ENCODE measurements at regions not wholly inside any gene's neighbourhood (a gene's known extent, or its start where the extent isn't known, plus 50 kb on each side); places are given as distances from the start of the nearest gene placed in this dataset.
"Not testable (repeated sequence)": the region's sequence is repeated elsewhere in the genome, so short reads cannot be mapped to it uniquely, and the experiment has no call there.

DNA sequence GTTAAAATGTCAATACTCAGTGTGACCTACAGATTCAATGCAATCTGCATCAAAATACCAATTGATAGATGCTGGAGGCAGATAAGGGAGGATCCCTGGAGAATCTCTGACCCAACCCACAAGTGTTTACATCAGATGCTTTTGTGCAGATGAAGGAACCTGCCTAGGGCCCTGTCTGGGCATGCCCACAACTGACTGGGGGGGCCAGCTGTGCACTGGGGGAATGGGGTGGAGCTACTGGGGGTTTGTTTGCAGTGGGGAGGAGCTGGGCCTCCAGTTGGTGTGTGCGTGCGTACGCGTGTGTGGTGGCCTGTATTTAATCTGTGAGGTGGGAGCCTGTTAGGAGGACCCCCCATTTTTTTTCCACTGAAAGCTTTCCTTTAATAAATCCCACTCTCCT, 244.9 kb downstream of the TRIM36 start:
- no peak for DNase-seq
- Mint-ChIP-seq H3K27me3 (no peaks in the 10 kb centered on the region), H3K9me3 (peaks cover 3% of the 10 kb centered on the region), H3K4me3 (no peak overlapping the region), H3K27ac (no peak overlapping the region), H3K4me1 (ENCODE audit: low read depth) (no peaks in the 10 kb centered on the region), H3K36me3 (ENCODE audit: low read depth) (no peaks in the 10 kb centered on the region)

DNA sequence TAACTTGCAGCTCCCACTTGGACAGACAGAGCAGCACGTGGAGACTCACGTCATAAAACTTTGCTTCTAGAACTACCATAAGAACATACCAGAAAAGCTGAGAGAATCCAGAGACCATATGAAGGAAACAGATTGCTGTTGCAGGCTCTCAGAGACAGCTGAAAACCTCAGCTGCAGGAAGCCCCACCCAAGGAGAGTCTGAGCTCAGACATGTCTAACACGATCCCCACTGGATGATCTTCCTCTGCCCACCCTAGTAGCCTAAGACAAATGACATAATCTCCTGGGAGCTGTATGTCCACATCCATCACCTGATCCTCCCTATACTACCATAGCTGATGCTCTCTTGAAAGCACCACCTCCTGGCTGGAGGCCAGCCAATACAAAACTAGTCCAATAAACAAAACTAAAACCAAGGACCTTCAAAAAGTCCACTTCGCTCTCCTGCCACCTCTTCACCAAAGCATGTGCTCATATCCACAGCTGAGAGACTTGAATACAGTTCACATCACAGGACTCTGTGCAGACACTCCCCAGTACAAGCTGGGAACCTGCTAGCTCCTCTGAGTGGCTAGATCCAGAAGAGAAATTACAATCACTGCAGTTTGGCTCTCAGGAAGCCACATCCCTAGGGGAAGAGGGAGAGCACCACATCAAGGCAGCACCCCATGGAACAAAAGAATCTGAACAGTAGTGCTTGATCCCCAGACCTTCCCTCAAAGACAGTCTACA, 257.4 kb downstream of the TRIM36 start:
- peaks cover 15% of the 10 kb centered on the region for H3K9me3 Mint-ChIP-seq

DNA sequence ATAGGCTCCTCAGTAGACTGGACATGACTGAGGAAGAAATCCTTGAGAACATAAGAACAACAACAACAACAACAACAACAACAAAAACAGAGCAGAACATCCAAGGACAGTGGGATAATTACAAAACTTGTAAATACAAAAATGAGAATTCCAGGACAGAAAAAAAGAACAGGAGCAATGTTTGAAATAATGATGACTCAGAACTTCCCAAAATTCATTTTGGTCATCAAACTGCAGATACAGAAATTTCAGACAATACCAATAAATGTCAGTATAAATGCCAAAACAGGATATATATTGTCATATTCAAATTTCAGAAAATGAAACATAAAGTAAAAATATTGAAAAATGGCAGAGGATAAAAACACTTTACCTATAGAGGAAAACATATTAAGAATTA, 259.0 kb downstream of the TRIM36 start:
- Mint-ChIP-seq H3K4me3 (no peak overlapping the region), H3K27ac (no peak overlapping the region), H3K36me3 (ENCODE audit: low read depth) (no peaks in the 10 kb centered on the region), H3K9me3 (peaks cover 19% of the 10 kb centered on the region), H3K4me1 (ENCODE audit: low read depth) (no peaks in the 10 kb centered on the region), H3K27me3 (no peaks in the 10 kb centered on the region)
- DNase-seq: no peak

More for the DNA sequence above, 257.4 kb downstream of the TRIM36 start:
- no peaks in the 10 kb centered on the region for H3K4me1 Mint-ChIP-seq (ENCODE audit: low read depth)
- no peak overlapping the region for H3K27ac Mint-ChIP-seq
- no peaks in the 10 kb centered on the region for H3K27me3 Mint-ChIP-seq
- no peak overlapping the region for H3K4me3 Mint-ChIP-seq
- H3K36me3 Mint-ChIP-seq (ENCODE audit: low read depth): no peaks in the 10 kb centered on the region
- no peak for DNase-seq

DNA sequence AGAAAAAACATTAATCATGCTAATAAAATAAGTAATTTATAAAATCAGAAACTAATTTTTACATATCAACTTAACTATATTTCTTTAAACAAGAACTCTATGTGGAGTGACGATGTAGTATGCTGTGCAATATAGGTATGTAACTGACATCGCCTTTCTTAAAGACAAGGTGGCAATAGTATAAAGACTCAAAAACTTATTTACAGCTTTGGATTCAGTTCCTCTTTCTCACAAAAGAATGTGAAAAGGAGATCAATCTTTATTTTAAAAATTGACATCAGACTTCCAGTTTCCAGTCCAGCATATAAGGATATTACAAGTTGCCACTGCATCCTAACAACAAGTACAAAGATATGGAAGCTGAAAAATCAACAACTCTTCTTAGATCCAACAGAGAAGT, 260.3 kb downstream of the TRIM36 start:
- H3K27ac Mint-ChIP-seq: no peak overlapping the region
- no peak for DNase-seq
- H3K27me3 Mint-ChIP-seq: no peaks in the 10 kb centered on the region
- no peaks in the 10 kb centered on the region for H3K36me3 Mint-ChIP-seq (ENCODE audit: low read depth)
- no peaks in the 10 kb centered on the region for H3K4me1 Mint-ChIP-seq (ENCODE audit: low read depth)
- H3K4me3 Mint-ChIP-seq: no peak overlapping the region
- peaks cover 25% of the 10 kb centered on the region for H3K9me3 Mint-ChIP-seq

DNA sequence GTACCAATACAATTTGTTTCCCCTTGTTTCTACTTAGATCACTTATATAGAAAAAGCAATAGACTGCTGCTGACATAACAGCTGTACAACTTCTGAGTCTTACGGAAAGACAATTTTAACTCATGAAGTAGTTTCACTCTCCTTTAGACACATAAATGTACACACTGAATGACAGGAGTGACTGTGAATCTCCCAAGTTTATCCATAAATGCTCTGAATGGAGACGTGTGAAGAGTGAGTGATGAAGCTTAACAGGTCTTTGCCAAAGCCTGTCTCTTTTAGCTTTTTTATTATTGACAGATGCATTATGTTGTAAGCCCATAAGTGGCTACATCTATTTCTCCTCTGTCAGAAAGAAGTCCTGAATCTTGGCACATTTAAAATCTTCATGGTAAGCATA, 265.9 kb downstream of the TRIM36 start:
- Mint-ChIP-seq H3K4me1 (ENCODE audit: low read depth) (no peaks in the 10 kb centered on the region), H3K36me3 (ENCODE audit: low read depth) (no peaks in the 10 kb centered on the region), H3K27ac (no peak overlapping the region), H3K4me3 (no peak overlapping the region), H3K9me3 (peaks cover 13% of the 10 kb centered on the region), H3K27me3 (no peaks in the 10 kb centered on the region)
- no peak for DNase-seq

DNA sequence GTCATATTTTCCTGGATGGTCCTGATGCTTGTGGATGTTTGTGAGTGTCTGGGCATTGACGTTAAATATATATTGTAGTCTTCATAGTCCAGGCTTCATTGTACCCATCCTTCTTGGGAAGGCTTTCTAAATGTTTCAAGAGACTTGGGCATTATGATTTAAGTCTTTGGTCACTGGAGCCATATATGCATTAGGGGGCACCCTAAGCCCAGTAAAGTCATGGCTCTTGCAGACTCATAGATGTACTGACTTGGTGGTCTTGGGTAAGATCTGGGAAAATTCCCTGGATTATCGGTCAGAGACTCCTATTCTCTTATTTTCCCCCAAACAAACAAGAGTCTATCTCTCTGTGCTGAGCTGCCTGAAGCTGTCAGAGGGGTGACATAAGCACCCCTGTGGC, 271.1 kb downstream of the TRIM36 start:
- Mint-ChIP-seq H3K4me1 (ENCODE audit: low read depth) (no peaks in the 10 kb centered on the region), H3K27me3 (no peaks in the 10 kb centered on the region), H3K27ac (no peak overlapping the region), H3K9me3 (peaks cover 6% of the 10 kb centered on the region), H3K36me3 (ENCODE audit: low read depth) (no peaks in the 10 kb centered on the region), H3K4me3 (no peak overlapping the region)
- DNase-seq: no peak

DNA sequence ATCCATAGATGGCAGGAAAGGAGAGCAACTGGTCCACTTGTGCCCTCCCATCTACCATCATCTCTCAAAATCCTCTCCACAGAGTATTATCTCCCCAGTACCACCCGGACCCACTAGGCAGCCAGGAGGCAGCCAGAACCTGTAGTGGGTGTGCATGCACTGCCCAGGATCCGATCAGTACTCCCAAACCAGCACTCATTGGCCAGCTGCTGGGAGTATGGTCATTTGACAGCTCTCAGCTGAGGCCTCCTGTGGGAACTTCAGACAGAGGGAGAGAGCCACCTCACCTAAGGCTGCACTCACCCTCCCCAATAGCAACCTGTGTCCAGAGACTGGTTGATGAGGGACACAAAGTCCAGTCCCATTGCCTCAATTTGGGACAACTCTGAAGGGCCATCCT, 286.0 kb downstream of the TRIM36 start:
- no peak overlapping the region for H3K27ac Mint-ChIP-seq

DNA sequence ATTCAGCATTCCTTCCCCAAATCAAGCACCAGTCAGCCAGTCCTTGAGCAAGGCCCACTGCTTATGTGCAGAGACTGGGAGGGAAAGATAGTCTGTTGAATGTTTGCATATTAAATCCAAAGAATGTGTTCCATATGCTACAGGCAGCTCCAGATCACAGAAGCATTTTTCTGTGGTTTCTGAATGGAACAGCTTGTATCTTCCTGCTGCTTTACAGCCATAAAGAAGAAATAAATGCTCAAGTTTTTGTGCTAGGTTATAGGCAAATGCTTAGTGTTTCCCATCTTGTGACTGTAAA, 310.3 kb downstream of the TRIM36 start:
- Mint-ChIP-seq H3K36me3 (ENCODE audit: low read depth) (no peaks in the 10 kb centered on the region), H3K4me3 (no peak overlapping the region), H3K4me1 (ENCODE audit: low read depth) (no peaks in the 10 kb centered on the region), H3K27me3 (no peaks in the 10 kb centered on the region), H3K27ac (no peak overlapping the region), H3K9me3 (peaks cover 3% of the 10 kb centered on the region)
- DNase-seq: no peak

More for the DNA sequence above, 286.0 kb downstream of the TRIM36 start:
- DNase-seq: no peak
- Mint-ChIP-seq H3K9me3 (peaks cover 18% of the 10 kb centered on the region), H3K4me3 (no peak overlapping the region), H3K27me3 (no peaks in the 10 kb centered on the region), H3K36me3 (ENCODE audit: low read depth) (no peaks in the 10 kb centered on the region), H3K4me1 (ENCODE audit: low read depth) (no peaks in the 10 kb centered on the region)

DNA sequence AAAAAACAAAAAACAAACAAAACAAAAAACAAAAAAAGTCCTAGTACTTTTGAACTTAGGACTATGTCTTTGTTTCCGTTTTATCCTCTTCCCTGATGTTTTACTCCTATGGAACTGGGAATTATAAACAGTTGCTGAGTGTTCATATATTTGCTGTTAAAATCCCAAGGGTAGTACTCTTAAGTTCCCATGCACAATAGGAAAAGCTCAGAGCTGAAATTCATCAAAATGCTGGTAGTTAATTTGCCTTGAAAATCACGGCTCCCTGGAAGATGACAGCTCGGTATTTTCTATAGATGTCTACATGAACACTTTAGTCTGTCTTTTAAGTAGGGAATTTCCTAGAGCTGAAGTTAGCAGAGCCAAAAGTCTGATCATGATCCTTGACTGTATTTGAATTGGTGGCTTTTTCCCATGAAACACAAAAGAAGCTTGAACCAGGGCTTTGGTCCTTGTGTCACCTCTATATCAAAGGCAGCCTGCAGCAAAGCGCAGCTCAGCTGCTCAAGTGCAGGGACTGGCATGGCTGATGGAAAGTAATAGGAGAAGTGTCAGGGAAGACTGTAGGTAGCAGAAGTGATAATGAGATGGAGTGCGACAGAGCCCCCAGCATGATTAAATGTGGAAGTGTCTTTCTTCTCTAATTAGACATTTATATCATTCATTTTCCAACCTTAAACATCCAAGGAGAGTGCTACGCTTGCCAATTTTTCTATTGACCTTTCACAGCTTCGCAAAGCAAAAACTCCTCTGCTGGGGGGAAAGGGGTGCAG, 310.9 kb downstream of the TRIM36 start:
- no peaks in the 10 kb centered on the region for H3K27me3 Mint-ChIP-seq
- no peaks in the 10 kb centered on the region for H3K4me1 Mint-ChIP-seq (ENCODE audit: low read depth)
- no peak overlapping the region for H3K4me3 Mint-ChIP-seq
- no peaks in the 10 kb centered on the region for H3K36me3 Mint-ChIP-seq (ENCODE audit: low read depth)
- DNase-seq: no peak
- H3K27ac Mint-ChIP-seq: no peak overlapping the region
- H3K9me3 Mint-ChIP-seq: peaks cover 2% of the 10 kb centered on the region

DNA sequence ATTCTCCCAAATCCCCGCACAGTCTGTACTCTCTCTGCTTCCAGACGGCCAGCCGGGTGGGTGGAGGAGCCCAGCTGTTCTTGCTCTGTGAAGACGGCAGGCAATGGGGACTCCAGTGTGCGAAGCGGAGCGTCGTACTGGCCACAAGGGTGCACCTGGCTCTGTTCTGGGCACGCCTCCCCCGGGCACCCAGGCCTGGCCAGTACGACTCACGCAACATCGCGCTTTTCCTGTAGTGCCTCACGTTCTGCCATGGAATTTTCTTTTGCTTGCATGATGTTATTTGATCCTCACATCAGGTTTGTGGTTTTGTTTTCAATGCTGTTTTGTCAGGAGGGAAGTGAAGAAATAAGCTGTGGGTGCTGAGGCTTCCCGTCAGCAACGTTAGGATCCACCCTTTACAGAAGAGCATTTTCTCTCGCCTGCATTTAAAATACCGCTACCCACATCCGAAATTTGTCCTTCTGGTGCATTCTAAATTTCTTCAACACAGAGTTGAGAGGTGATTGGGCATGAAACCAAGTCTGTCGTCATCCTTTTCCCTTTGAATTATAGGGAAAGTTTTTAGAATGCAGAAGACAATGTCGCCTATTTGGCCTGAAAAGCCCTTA, 311.7 kb downstream of the TRIM36 start:
- Mint-ChIP-seq H3K36me3 (ENCODE audit: low read depth) (no peaks in the 10 kb centered on the region), H3K9me3 (no peaks in the 10 kb centered on the region), H3K27ac (no peak overlapping the region), H3K4me1 (ENCODE audit: low read depth) (no peaks in the 10 kb centered on the region), H3K27me3 (no peaks in the 10 kb centered on the region), H3K4me3 (no peak overlapping the region)
- DNase-seq: no peak

DNA sequence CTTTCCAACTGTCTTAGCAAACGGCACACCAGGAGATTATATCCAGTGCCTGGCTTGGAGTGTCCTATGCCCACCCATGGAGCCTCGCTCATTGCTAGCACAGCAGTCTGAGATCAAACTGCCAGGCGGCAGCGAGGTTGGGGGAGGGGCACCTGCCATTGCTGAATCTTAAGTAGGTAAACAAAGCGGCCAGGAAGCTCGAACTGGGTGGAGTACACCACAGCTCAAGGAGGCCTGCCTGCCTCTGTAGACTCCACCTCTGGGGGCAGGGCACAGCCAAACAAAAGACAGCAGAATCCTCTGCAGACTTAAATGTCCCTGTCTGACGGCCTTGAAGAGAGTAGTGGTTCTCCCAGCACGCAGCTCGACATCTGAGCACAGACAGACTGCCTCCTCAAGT, 325.0 kb downstream of the TRIM36 start:
- H3K4me1 Mint-ChIP-seq (ENCODE audit: low read depth); H3K9me3 Mint-ChIP-seq; H3K27ac Mint-ChIP-seq; DNase-seq; H3K36me3 Mint-ChIP-seq (ENCODE audit: low read depth); H3K4me3 Mint-ChIP-seq; H3K27me3 Mint-ChIP-seq: not testable (repeated sequence)

DNA sequence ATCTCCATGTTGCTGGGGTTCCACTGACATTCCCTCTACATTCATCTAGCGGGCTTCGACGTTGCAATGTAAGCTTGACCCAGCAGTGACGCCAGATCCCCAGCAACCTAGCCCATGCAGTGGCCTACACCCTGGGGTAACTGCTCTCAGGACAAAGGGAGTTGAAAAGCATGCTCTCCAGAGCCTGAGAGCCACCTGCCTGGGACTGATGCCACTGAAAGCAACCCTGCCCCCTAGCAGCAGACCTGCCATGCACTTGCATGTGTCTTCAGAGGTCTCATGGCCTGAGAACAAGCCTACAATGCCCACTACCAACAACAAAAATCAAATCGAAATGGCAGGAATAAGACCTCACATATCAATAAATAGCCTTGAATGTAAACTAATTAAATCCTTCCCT, 330.3 kb downstream of the TRIM36 start:
- H3K27me3 Mint-ChIP-seq: no peaks in the 10 kb centered on the region
- H3K36me3 Mint-ChIP-seq (ENCODE audit: low read depth): no peaks in the 10 kb centered on the region
- no peak overlapping the region for H3K27ac Mint-ChIP-seq

DNA sequence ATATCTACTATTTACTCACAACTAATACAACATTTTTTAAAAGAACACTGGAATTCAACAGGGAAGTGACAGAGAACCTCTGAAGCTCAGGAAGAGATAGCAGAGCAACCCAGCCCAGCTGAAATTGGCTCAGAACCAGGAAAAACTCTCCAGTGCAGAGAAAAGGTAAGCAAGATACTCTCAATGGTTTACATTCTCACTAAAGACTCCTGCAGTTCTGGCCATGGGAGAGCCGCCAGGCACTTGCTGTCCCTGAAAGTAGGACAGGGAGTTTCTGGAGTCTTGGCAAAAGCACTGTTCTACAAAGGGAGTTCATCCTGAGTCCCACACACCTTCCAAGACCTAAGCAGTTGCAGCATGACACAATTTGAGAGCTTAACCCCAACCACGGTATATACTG, 330.8 kb downstream of the TRIM36 start:
- H3K4me3 Mint-ChIP-seq: no peak overlapping the region
- peaks cover 1% of the 10 kb centered on the region for H3K9me3 Mint-ChIP-seq
- no peak for DNase-seq
- H3K36me3 Mint-ChIP-seq (ENCODE audit: low read depth): no peaks in the 10 kb centered on the region
- no peaks in the 10 kb centered on the region for H3K27me3 Mint-ChIP-seq
- no peak overlapping the region for H3K27ac Mint-ChIP-seq
- no peaks in the 10 kb centered on the region for H3K4me1 Mint-ChIP-seq (ENCODE audit: low read depth)

More for the DNA sequence above, 330.3 kb downstream of the TRIM36 start:
- Mint-ChIP-seq H3K4me3 (no peak overlapping the region), H3K9me3 (peaks cover 5% of the 10 kb centered on the region), H3K4me1 (ENCODE audit: low read depth) (no peaks in the 10 kb centered on the region)
- no peak for DNase-seq

DNA sequence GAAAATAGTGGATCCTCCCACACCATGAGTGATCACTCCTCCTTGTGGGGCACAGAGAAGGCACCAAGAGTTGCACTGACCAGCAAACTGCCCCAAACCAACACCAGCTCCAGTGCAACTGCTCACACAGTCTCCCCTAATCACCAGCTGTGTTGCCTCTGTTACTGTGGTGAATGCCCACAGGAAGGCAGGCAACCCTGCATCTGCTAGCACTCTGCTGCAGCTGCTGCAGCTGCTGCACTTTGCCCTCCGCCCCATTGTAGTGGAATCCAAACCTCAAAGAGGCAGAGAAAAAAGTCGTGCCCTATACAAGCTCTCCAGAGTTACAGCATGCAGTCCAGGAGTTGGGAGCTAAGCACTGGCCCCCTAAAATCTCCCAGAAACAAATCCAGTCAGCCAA, 339.6 kb downstream of the TRIM36 start:
- H3K4me1 Mint-ChIP-seq (ENCODE audit: low read depth): no peaks in the 10 kb centered on the region
- no peaks in the 10 kb centered on the region for H3K36me3 Mint-ChIP-seq (ENCODE audit: low read depth)
- H3K4me3 Mint-ChIP-seq: no peak overlapping the region
- no peaks in the 10 kb centered on the region for H3K27me3 Mint-ChIP-seq
- H3K9me3 Mint-ChIP-seq: peaks cover 8% of the 10 kb centered on the region
- no peak overlapping the region for H3K27ac Mint-ChIP-seq
- no peak for DNase-seq

DNA sequence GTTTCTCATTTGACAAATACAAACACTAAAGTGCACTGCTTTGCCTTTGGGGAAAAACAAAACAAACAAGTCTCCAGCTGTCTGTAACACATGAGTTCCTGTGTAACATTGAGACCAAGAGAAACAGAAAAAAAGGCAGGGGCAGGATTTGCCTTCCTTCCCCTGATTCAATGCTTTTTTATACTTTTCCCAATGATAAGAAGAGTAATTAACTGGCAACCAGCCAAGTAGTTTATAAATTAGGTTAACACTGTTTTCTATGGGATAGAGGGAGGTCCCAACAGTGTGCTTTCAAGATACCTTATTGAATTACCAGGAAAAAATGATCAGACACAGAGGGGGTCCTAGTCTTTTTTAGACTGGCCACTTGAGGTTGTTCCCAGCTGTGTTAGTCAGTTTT, 346.8 kb downstream of the TRIM36 start:
- Mint-ChIP-seq H3K4me1 (ENCODE audit: low read depth) (no peaks in the 10 kb centered on the region), H3K4me3 (no peak overlapping the region), H3K27ac (no peak overlapping the region), H3K9me3 (peaks cover 12% of the 10 kb centered on the region), H3K36me3 (ENCODE audit: low read depth) (no peaks in the 10 kb centered on the region), H3K27me3 (no peaks in the 10 kb centered on the region)
- no peak for DNase-seq
